ENCODE measurements at regions not wholly inside any gene's neighbourhood (a gene's known extent, or its start where the extent isn't known, plus 50 kb on each side); places are given as distances from the start of the nearest gene placed in this dataset.
"Not testable (repeated sequence)": the region's sequence is repeated elsewhere in the genome, so short reads cannot be mapped to it uniquely, and the experiment has no call there.

GRCh38 chr9:102355982-102356381 is 617.5 kb upstream of the GRIN3A start:
- DNase-seq: no peak

- no peak for DNase-seq
Measured at GRCh38 chr9:102354041-102354440, 615.6 kb upstream of the GRIN3A start.

GRCh38 chr9:102337471-102337870 is 599.0 kb upstream of the GRIN3A start:
- DNase-seq: not testable (repeated sequence)

- no peak for DNase-seq
Measured at GRCh38 chr9:102309379-102309778, 570.9 kb upstream of the GRIN3A start.

GRCh38 chr9:102295188-102295587 is 556.7 kb upstream of the GRIN3A start:
- no peak for DNase-seq

- DNase-seq: no peak
Measured at GRCh38 chr9:102273952-102274351, 535.5 kb upstream of the GRIN3A start.

GRCh38 chr9:102253099-102253498 is 514.7 kb upstream of the GRIN3A start:
- no peak for DNase-seq

GRCh38 chr9:102244916-102245315 is 506.5 kb upstream of the GRIN3A start:
- no peak for DNase-seq

GRCh38 chr9:102237520-102237919 is 499.1 kb upstream of the GRIN3A start:
- no peak for DNase-seq

GRCh38 chr9:102237094-102237493 is 498.6 kb upstream of the GRIN3A start:
- no peak for DNase-seq

- not testable (repeated sequence) for DNase-seq
Measured at GRCh38 chr9:102227416-102227815, 489.0 kb upstream of the GRIN3A start.

GRCh38 chr9:102225841-102226441 is 487.5 kb upstream of the GRIN3A start:
- no peak for DNase-seq

GRCh38 chr9:102223320-102224136 is 485.1 kb upstream of the GRIN3A start:
- DNase-seq: not testable (repeated sequence)

- DNase-seq: no peak
Measured at GRCh38 chr9:102209176-102209575, 470.7 kb upstream of the GRIN3A start.

GRCh38 chr9:102206432-102206831 is 468.0 kb upstream of the GRIN3A start:
- no peak for DNase-seq

GRCh38 chr9:102205251-102205650 is 466.8 kb upstream of the GRIN3A start:
- no peak for DNase-seq

GRCh38 chr9:102202126-102202525 is 463.7 kb upstream of the GRIN3A start:
- no peak for DNase-seq

GRCh38 chr9:102185962-102186361 is 447.5 kb upstream of the GRIN3A start:
- no peak for DNase-seq

GRCh38 chr9:102185371-102185770 is 446.9 kb upstream of the GRIN3A start:
- no peak for DNase-seq

- no peak for DNase-seq
Measured at GRCh38 chr9:102178811-102179210, 440.4 kb upstream of the GRIN3A start.

- not testable (repeated sequence) for DNase-seq
Measured at GRCh38 chr9:102174202-102174601, 435.8 kb upstream of the GRIN3A start.

- DNase-seq: no peak
Measured at GRCh38 chr9:102164247-102164646, 425.8 kb upstream of the GRIN3A start.

- DNase-seq: not testable (repeated sequence)
Measured at GRCh38 chr9:102153081-102153480, 414.6 kb upstream of the GRIN3A start.

- DNase-seq: no peak
Measured at GRCh38 chr9:102135768-102136167, 397.3 kb upstream of the GRIN3A start.

GRCh38 chr9:102124465-102124864 is 386.0 kb upstream of the GRIN3A start:
- no peak for DNase-seq

Measured in activated CD4-positive, alpha-beta T cell treated with anti-CD3 and anti-CD28 coated beads, Interleukin-2, amount 50 U/mL, for 16 hours (primary cell).